ENCODE measurements at regions not wholly inside any gene's neighbourhood (a gene's known extent, or its start where the extent isn't known, plus 50 kb on each side); places are given as distances from the start of the nearest gene placed in this dataset.

GRCh38 chr6:40937491-40937890, 101.5 kb downstream of the UNC5CL start:
- DNase-seq (ENCODE audit: extremely low read depth in 1 of 4, low spot score in 3 of 4) = no peak
- BruUV-seq (replicated peaks) = no TSS peak
- H3K4me3 ChIP-seq = no peak overlapping the region
- TF ChIP-seq IFI16 (CRISPR knock-in tag; IDR thresholded peaks at IDR 0.05) = no peak
- TF ChIP-seq ESRRA (IDR thresholded peaks at IDR 0.05; ENCODE audit: borderline replicate concordance, low read depth) = no peak
- no peak for TF ChIP-seq ATF6 (CRISPR knock-in tag; IDR thresholded peaks at IDR 0.05)
- TF ChIP-seq RFX5 (IDR thresholded peaks at IDR 0.05; ENCODE audit: low read depth, low read length) = no peak
- TF ChIP-seq FOXP1 (CRISPR knock-in tag; IDR thresholded peaks at IDR 0.05) = no peak
- no peak for TF ChIP-seq PTRF (tag; IDR thresholded peaks at IDR 0.05)
- TF ChIP-seq NR2F6 (CRISPR knock-in tag; IDR thresholded peaks at IDR 0.05) = no peak
- in situ Hi-C loops (cut with MboI) (no loop called here), intact Hi-C loops (cut with micrococcal nuclease) (no loop called here)
- H3K27ac ChIP-seq (ENCODE audit: extremely low read depth, low read depth, low read length) = no peak overlapping the region
- no peaks in the 10 kb centered on the region for H3K9me1 ChIP-seq (ENCODE audit: control insufficient read depth, insufficient read depth, low read length)
- H3K4me1 ChIP-seq (replicated peaks in 1 of 2; ENCODE audit: control insufficient read depth in 2 of 2, insufficient read depth in 2 of 2, low read length in 2 of 2) = no peaks in the 10 kb centered on the region
- no peak for ATAC-seq
- no peaks in the 10 kb centered on the region for H3K9me3 ChIP-seq (replicated peaks; ENCODE audit: control insufficient read depth, insufficient read depth, low read depth, low read length)
- H3K36me3 ChIP-seq (ENCODE audit: control insufficient read depth, insufficient read depth, low read length) = no peaks in the 10 kb centered on the region
- no peak overlapping the region for H2AFZ ChIP-seq (ENCODE audit: low read depth, low read length)
- CTCF ChIA-PET (ENCODE audit: low intra/inter-chr PET ratio) = no interaction called here
- POLR2A ChIA-PET = no interaction called here
- no peak overlapping the region for H3K4me2 ChIP-seq (ENCODE audit: insufficient read depth, low read length)
- peaks cover 16 to 30% of the 10 kb centered on the region in 2 experiments for H3K27me3 ChIP-seq (ENCODE audit: control insufficient read depth in 2 of 2, insufficient read depth in 2 of 2, low read length in 2 of 2)
- H3K79me2 ChIP-seq (ENCODE audit: control insufficient read depth, insufficient read depth, low read length) = no peaks in the 10 kb centered on the region
- no peak overlapping the region for H3K9ac ChIP-seq (ENCODE audit: insufficient read depth in 1 of 2, low read depth in 2 of 2, low read length in 2 of 2)
- 0% methylated on average over 2 of the region's 2 CpGs for WGBS (ENCODE audit: insufficient coverage, low coverage, missing lambda C conversion rate)
- H4K20me1 ChIP-seq (replicated peaks; ENCODE audit: control insufficient read depth, insufficient read depth, low read length) = 0 out of 2 replicates have a peak, but pooled peaks cover 5% of the 10 kb centered on the region
- no peak for FAIRE-seq
